Testis (tissue), 2 donors: ENCODE measurements at regions not wholly inside any gene's neighbourhood (a gene's known extent, or its start where the extent isn't known, plus 50 kb on each side); places are given as distances from the start of the nearest gene placed in this dataset.

Experiments used
- DNase-seq: peaks from one replicate; pipeline ENCODE4 v3.0.0-alpha.2; 2019
- H3K27ac ChIP-seq, 2 donors: fragments of 200-600 bp; sonication (generic); one replicate each; pipeline ENCODE4 v1.5.1; 2019
- H3K27me3 ChIP-seq: fragments of 200-600 bp; sonication (generic); one replicate; pipeline ENCODE4 v1.5.1; 2019
- H3K36me3 ChIP-seq: fragments of 200-600 bp; sonication (generic); one replicate; pipeline ENCODE4 v1.5.1; 2017; ENCODE audit warnings: low read depth; ENCODE audit errors: missing control alignments
- H3K4me1 ChIP-seq: fragments of 200-600 bp; sonication (generic); one replicate; pipeline ENCODE4 v1.5.1; 2019
- H3K4me3 ChIP-seq, 2 donors: fragments of 200-600 bp; sonication (generic); one replicate each; pipeline ENCODE4 v1.5.1; 2017 to 2019
- H3K9me3 ChIP-seq: fragments of 200-600 bp; sonication (generic); one replicate; pipeline ENCODE4 v1.5.1; 2017
- POLR2A ChIP-seq: fragments of 450-650 bp; IDR thresholded peaks from one replicate; pipeline ENCODE4 v1.6.1; 2017; ENCODE audit warnings: antibody characterized with exemption, mild to moderate bottlenecking, moderate library complexity
- WGBS, 2 donors: methylation state at CpG; one replicate each; pipeline ENCODE4 v1.1.5; 2018; 5-methylcytosine and 5-hydroxymethylcytosine counted together
- intact Hi-C: fragments of 100-400 bp; cut with DNase I; formaldehyde crosslinking; loops from one replicate; pipeline ENCODE4 v1.15.1; 2023; ENCODE audit warnings: low total_unique reads
- TF ChIP-seq, protein P1 (sequence below), 3 experiments: fragments of 450-650 bp in 2 of 3; fragments of 200-600 bp in 1 of 3; sonication (generic) in 1 of 3; IDR thresholded peaks; one replicate each; pipeline ENCODE4 v1.5.1; 2016 to 2019; ENCODE audit warnings: antibody characterized with exemption in 3 of 3, mild to moderate bottlenecking in 2 of 3, moderate library complexity in 1 of 3

- H3K27me3 ChIP-seq, result no peaks in the 10 kb centered on the region
- no peak for DNase-seq
- H3K27ac ChIP-seq, result no peak overlapping the region
- no peaks in the 10 kb centered on the region for H3K36me3 ChIP-seq
- intact Hi-C loops, result no loop called here
- 78 to 88% methylated on average over 2 of the region's 2 CpGs for WGBS, 2 donors
- no peak for TF ChIP-seq POLR2A
- TF ChIP-seq, protein P1, sequence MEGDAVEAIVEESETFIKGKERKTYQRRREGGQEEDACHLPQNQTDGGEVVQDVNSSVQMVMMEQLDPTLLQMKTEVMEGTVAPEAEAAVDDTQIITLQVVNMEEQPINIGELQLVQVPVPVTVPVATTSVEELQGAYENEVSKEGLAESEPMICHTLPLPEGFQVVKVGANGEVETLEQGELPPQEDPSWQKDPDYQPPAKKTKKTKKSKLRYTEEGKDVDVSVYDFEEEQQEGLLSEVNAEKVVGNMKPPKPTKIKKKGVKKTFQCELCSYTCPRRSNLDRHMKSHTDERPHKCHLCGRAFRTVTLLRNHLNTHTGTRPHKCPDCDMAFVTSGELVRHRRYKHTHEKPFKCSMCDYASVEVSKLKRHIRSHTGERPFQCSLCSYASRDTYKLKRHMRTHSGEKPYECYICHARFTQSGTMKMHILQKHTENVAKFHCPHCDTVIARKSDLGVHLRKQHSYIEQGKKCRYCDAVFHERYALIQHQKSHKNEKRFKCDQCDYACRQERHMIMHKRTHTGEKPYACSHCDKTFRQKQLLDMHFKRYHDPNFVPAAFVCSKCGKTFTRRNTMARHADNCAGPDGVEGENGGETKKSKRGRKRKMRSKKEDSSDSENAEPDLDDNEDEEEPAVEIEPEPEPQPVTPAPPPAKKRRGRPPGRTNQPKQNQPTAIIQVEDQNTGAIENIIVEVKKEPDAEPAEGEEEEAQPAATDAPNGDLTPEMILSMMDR (IDR thresholded peaks at IDR 0.05), result no peak
- H3K4me1 ChIP-seq, result no peaks in the 10 kb centered on the region
- H3K9me3 ChIP-seq, result no peaks in the 10 kb centered on the region
- no peak overlapping the region for H3K4me3 ChIP-seq
Measured at GRCh38 chr17:71995590-71995989, 125.2 kb upstream of the SOX9 start.

DNA sequence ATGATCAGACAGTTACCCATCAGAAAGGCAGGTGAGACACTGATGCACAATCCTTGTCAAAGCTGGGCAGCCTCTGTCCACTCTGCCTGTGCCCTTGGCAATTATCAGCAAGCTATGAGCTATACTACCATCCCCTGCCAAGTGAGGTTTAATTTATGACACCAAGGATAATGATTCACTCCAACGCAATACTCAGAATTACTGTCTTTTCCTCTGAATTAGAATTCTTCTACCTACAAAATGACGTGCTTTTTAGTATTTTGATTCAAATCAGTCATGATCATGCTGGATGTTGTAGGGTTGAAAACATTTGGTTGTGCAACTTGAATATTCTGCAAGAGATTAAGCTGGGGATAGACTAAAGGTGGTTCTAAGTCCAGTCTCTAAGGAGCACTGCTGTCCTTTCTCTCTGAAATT, 116.8 kb upstream of the SOX9 start:
- Histone ChIP-seq H3K27me3 (no peaks in the 10 kb centered on the region), H3K4me1 (no peaks in the 10 kb centered on the region), H3K27ac (no peak overlapping the region), H3K36me3 (no peaks in the 10 kb centered on the region), H3K9me3 (no peaks in the 10 kb centered on the region), H3K4me3 (no peak overlapping the region)
- no peak for DNase-seq
- intact Hi-C loops, result no loop called here
- 36 to 55% methylated on average over 2 of the region's 2 CpGs for WGBS, 2 donors
- no peak for TF ChIP-seq POLR2A

GRCh38 chr17:72004611-72005331, 116.0 kb upstream of the SOX9 start:
- intact Hi-C loops, result no loop called here
- H3K27me3 ChIP-seq, result no peaks in the 10 kb centered on the region
- H3K36me3 ChIP-seq, result no peaks in the 10 kb centered on the region
- 80 to 81% methylated on average over 10 of the region's 10 CpGs for WGBS, 2 donors
- no peaks in the 10 kb centered on the region for H3K9me3 ChIP-seq
- no peak overlapping the region for H3K4me3 ChIP-seq
- H3K4me1 ChIP-seq, result no peaks in the 10 kb centered on the region
- TF ChIP-seq, protein P1 (IDR thresholded peaks at IDR 0.05), result no peak
- no peak for DNase-seq
- H3K27ac ChIP-seq, result no peak overlapping the region

DNA sequence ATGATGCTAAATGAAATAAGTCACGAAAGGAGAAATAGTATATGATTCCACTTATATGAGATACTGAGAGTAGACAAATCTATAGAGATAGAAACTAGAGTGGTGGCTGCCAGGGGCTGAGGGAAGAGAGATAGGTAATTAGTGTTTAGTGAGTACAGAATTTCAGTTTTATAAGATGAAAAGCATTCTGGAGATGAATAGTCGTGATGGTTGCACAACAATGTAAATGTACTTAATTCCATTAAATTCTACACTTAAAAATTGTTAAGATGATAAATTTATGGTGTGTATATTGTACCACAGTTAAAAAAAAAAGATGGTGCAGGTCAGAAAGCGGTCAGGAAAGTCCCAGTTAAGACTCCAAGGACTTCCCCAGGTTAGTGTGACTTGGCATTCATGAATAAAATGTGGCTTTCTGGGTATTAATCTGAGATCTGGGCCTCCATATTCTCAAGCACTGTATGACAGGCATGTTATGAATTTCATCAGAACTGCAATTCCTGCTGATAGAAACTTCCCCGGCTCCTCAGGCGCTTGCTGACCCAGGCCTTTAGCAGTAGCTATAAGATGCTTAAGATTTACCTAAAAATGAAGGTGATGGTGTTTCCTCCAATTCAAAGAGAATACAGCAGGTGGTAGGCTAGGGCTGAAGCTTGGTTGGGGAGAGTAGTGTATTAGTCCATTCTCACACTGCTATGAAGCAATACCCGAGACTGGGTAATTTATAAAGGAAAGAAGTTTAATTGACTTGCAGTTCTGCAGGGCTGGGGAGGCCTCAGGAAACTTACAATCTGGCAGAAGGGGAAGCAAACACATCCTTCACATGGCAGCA, 115.3 kb upstream of the SOX9 start:
- TF ChIP-seq, protein P1 (IDR thresholded peaks at IDR 0.05), result no peak
- no peak for TF ChIP-seq POLR2A
- Histone ChIP-seq H3K27ac (no peak overlapping the region), H3K4me1 (no peaks in the 10 kb centered on the region), H3K9me3 (no peaks in the 10 kb centered on the region), H3K27me3 (no peaks in the 10 kb centered on the region), H3K36me3 (no peaks in the 10 kb centered on the region), H3K4me3 (no peak overlapping the region)
- no peak for DNase-seq
- intact Hi-C loops, result no loop called here
- WGBS, 2 donors, result 77 to 94% methylated on average over 6 of the region's 6 CpGs

DNA sequence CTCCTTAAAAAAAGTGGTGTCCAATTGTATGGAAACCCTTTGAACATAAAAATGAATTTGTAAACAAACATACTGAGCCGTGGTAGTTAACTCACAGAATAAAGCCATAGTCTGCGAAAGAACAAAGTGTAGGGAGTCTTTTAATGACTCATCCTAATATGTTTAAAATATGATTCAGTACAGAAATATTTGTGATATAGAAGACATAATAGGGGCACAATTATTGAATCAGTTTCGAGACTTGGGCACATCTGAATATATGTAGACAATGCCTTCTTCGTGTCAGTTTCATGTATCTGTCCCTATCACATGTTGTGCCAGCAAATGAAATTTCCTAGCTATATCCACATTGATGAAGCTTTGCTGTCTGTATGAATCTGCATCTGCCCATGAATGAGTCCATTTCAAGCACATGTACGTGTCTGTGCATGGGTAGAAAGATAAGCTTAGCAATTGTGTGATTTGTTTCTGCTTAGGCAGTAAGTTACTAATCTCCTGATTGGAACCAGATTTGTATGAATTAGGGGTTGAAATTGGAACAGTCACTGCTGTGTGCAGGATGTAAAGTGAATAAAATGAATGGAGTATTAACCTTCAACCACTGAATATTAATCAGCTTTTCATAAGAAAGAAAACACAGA, 112.5 kb upstream of the SOX9 start:
- no peak overlapping the region for H3K27ac ChIP-seq
- TF ChIP-seq POLR2A, result no peak
- TF ChIP-seq, protein P1 (IDR thresholded peaks at IDR 0.05), result no peak
- no peaks in the 10 kb centered on the region for H3K27me3 ChIP-seq
- no peak for DNase-seq
- H3K36me3 ChIP-seq, result no peaks in the 10 kb centered on the region
- intact Hi-C loops, result no loop called here
- no peaks in the 10 kb centered on the region for H3K9me3 ChIP-seq
- no peak overlapping the region for H3K4me3 ChIP-seq
- H3K4me1 ChIP-seq, result no peaks in the 10 kb centered on the region
- WGBS, 2 donors, result 79 to 87% methylated on average over 5 of the region's 5 CpGs
